Right lobe of liver (tissue), 4 donors: ENCODE measurements at regions not wholly inside any gene's neighbourhood (a gene's known extent, or its start where the extent isn't known, plus 50 kb on each side); places are given as distances from the start of the nearest gene placed in this dataset.

Experiments
- CTCF ChIP-seq, 4 donors: fragments of 200-600 bp in 3 of 4; fragments of 450-650 bp in 1 of 4; IDR thresholded peaks; one replicate each; pipeline versions ENCODE4 v1.5.1 to v1.8.0; 2016 to 2022; ENCODE audit warnings: antibody characterized with exemption in 4 of 4, mild to moderate bottlenecking in 2 of 4
- POLR2A ChIP-seq: fragments of 450-650 bp; IDR thresholded peaks from one replicate; pipeline ENCODE4 v1.6.1; 2017; ENCODE audit warnings: antibody characterized with exemption, mild to moderate bottlenecking
- donor health status: DM: no; HTN: no; CAD: no.
- donor health status: DM: no; HTN: no; CAD: no.
- donor health status: DM: no; HTN: yes; CAD: no.

GRCh38 chr11:119999220-119999619 is 138.7 kb downstream of the TRIM29 start:
- TF ChIP-seq CTCF (IDR thresholded peaks at IDR 0.05): no peak
- no peak for TF ChIP-seq POLR2A
